ACC112 (cell line): ENCODE measurements at regions not wholly inside any gene's neighbourhood (a gene's known extent, or its start where the extent isn't known, plus 50 kb on each side); places are given as distances from the start of the nearest gene placed in this dataset.
"Not testable (repeated sequence)": the region's sequence is repeated elsewhere in the genome, so short reads cannot be mapped to it uniquely, and the experiment has no call there.

Source experiments
- H2AFZ ChIP-seq: fragments of 200-600 bp; sonication (generic); one replicate; pipeline ENCODE4 v1.6.0; 2017; ENCODE audit warnings: antibody characterized with exemption, low read length; ENCODE audit not compliant: unreplicated experiment
- H3K27ac ChIP-seq: fragments of 200-600 bp; sonication (generic); 2 replicates; pipeline ENCODE4 v1.5.1; 2014; ENCODE audit warnings: low read depth, mild to moderate bottlenecking, antibody characterized with exemption, low read length, moderate library complexity
- H3K27me3 ChIP-seq: fragments of 200-600 bp; sonication (generic); 2 replicates; pipeline ENCODE4 v1.6.1; 2014; ENCODE audit warnings: mild to moderate bottlenecking, antibody characterized with exemption, low read length, moderate library complexity, mixed read lengths; ENCODE audit not compliant: insufficient read depth
- H3K36me3 ChIP-seq: fragments of 200-600 bp; sonication (generic); 2 replicates; pipeline ENCODE4 v1.6.1; 2016; ENCODE audit warnings: mild to moderate bottlenecking, antibody characterized with exemption, low read length, moderate library complexity, mixed read lengths; ENCODE audit not compliant: insufficient read depth
- H3K4me1 ChIP-seq: fragments of 200-600 bp; sonication (generic); one replicate; pipeline ENCODE4 v1.6.1; 2016; ENCODE audit warnings: low read length, mixed read lengths; ENCODE audit not compliant: insufficient read depth, unreplicated experiment, control insufficient read depth
- H3K4me3 ChIP-seq: fragments of 200-600 bp; sonication (generic); 2 replicates; pipeline ENCODE4 v1.5.1; 2014; ENCODE audit warnings: mild to moderate bottlenecking, low read depth, low read length
- H3K79me2 ChIP-seq: fragments of 200-600 bp; sonication (generic); one replicate; pipeline ENCODE4 v1.6.0; 2016; ENCODE audit warnings: low read length; ENCODE audit not compliant: control insufficient read depth, unreplicated experiment, insufficient read depth

DNA sequence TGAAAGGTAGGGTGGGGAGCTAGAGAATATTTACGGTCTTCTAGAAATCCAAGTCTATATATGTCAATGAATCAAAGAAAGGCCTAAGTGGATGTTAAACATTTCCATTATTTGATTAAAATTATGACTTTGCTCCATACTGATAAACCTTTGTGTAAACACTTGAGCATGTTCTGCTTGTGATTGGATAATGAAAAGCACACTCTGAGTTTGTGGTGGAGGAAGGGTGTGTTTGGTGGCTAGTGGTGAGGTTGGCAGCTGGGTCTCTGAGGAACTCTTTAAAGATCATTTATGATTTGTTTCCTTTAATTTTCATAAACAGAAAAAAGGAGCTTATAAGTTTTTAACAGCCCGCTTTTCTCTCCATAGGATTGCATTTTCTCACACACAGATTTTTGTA, 84.7 kb downstream of the RFPL4B start:
- peaks cover 17% of the 10 kb centered on the region for H3K4me1 ChIP-seq
- H2AFZ ChIP-seq = no peak overlapping the region
- no peaks in the 10 kb centered on the region for H3K27me3 ChIP-seq
- no peaks in the 10 kb centered on the region for H3K36me3 ChIP-seq
- no peaks in the 10 kb centered on the region for H3K79me2 ChIP-seq
- H3K27ac ChIP-seq = no peak overlapping the region
- H3K4me3 ChIP-seq = no peak overlapping the region

DNA sequence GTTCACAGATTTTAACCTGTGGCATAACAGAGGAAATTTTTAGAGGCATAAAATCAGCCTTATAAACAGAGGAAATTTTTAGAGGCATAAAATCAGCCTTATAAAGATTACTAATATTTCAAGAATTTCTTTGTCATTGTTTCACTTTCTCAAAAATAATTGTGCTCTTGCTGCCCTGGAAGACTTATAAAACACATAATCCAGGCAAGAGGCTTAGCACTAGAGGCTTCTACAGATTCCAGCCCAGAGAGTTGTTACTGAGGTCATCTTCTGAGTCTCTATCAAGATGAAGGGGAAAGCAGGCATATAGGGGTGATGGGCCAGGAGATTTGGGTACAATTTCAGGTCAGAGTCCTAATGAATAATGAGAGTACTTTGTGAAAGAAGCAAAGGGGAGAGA, 85.7 kb downstream of the RFPL4B start:
- H3K27ac ChIP-seq = no peak overlapping the region
- no peaks in the 10 kb centered on the region for H3K27me3 ChIP-seq
- H2AFZ ChIP-seq = peak overlapping the region; percentile 73
- H3K4me1 ChIP-seq = peaks cover 28% of the 10 kb centered on the region
- H3K4me3 ChIP-seq = no peak overlapping the region
- H3K36me3 ChIP-seq = no peaks in the 10 kb centered on the region
- no peaks in the 10 kb centered on the region for H3K79me2 ChIP-seq

DNA sequence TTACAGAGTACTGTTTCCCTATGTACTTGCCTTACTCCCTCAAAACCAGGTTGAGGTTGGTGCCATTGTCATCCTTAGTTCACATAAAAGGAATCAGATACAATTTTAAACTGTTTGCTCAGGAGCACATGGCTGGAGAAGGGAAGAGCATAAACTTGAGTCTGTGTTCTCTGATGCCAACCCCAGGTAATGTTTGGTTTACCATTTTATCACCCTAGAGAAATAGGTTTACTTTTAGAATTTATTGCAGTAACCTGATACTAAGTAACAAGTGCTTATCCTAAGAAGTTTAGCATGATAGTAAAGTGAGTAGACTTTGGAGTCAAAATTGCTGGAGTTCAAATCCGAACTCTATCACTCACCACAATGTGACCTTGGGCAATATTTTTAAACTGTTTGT, 86.3 kb downstream of the RFPL4B start:
- Histone ChIP-seq H2AFZ (no peak overlapping the region), H3K4me3 (no peak overlapping the region), H3K27me3 (no peaks in the 10 kb centered on the region), H3K36me3 (no peaks in the 10 kb centered on the region), H3K79me2 (no peaks in the 10 kb centered on the region), H3K4me1 (peaks cover 28% of the 10 kb centered on the region), H3K27ac (no peak overlapping the region)

- H3K27me3 ChIP-seq = no peaks in the 10 kb centered on the region
- no peak overlapping the region for H3K4me3 ChIP-seq
- no peaks in the 10 kb centered on the region for H3K36me3 ChIP-seq
- H3K4me1 ChIP-seq = peaks cover 35% of the 10 kb centered on the region
- H2AFZ ChIP-seq = no peak overlapping the region
- H3K27ac ChIP-seq = no peak overlapping the region
- H3K79me2 ChIP-seq = no peaks in the 10 kb centered on the region
Observed at GRCh38 chr6:112434896-112435435, 87.8 kb downstream of the RFPL4B start.

GRCh38 chr6:112437058-112437457, 89.9 kb downstream of the RFPL4B start:
- no peak overlapping the region for H2AFZ ChIP-seq
- H3K36me3 ChIP-seq = no peaks in the 10 kb centered on the region
- H3K4me3 ChIP-seq = no peak overlapping the region
- H3K79me2 ChIP-seq = no peaks in the 10 kb centered on the region
- no peaks in the 10 kb centered on the region for H3K27me3 ChIP-seq
- no peak overlapping the region for H3K27ac ChIP-seq
- H3K4me1 ChIP-seq = peaks cover 51% of the 10 kb centered on the region

GRCh38 chr6:112439010-112439409, 91.9 kb downstream of the RFPL4B start:
- H3K4me1 ChIP-seq = peaks cover 50% of the 10 kb centered on the region
- H3K27ac ChIP-seq = no peak overlapping the region
- no peak overlapping the region for H3K4me3 ChIP-seq
- H3K27me3 ChIP-seq = no peaks in the 10 kb centered on the region
- no peak overlapping the region for H2AFZ ChIP-seq
- no peaks in the 10 kb centered on the region for H3K36me3 ChIP-seq
- no peaks in the 10 kb centered on the region for H3K79me2 ChIP-seq

DNA sequence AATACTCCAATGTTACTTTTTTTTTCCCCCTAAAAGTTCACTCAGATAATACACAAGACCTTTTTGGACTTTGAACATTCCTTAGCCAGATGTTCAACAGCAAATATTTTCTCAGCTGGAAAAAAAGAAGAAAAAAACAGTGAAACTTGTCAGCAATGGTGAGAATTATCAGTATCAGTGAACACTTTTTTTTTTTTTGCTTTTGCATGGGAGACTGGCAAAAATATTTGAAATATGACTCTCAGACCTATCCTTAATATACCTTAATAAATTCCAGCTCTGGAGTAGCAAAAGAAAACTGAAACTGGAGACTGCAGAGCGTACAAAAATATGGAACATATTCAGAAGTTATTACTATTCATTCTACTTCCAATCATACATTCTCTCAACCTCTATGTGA, 92.3 kb downstream of the RFPL4B start:
- Histone ChIP-seq H3K79me2 (no peaks in the 10 kb centered on the region), H3K4me1 (peaks cover 50% of the 10 kb centered on the region), H3K27ac (no peak overlapping the region), H3K36me3 (no peaks in the 10 kb centered on the region), H2AFZ (no peak overlapping the region), H3K27me3 (no peaks in the 10 kb centered on the region), H3K4me3 (no peak overlapping the region)

DNA sequence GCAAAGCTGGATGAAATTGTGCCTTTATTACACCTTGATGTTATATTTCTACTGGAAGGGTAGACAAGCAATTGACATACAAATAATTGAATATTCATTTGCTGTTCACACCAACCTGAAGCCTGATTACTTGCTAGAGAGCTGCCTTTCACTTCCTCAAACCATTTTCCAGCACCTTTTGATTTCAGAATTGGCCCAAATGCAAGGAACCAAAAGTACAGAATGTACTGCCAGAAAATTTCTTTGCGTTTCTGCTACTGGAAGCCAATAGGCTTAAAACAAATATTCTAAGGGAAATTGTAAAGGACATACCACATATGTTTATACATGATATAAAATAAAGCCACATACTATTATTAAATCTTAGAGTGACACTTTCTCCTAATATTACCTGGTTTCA, 94.5 kb downstream of the RFPL4B start:
- Histone ChIP-seq H2AFZ (peak overlapping the region; percentile 13), H3K36me3 (no peaks in the 10 kb centered on the region), H3K79me2 (no peaks in the 10 kb centered on the region), H3K27me3 (no peaks in the 10 kb centered on the region), H3K4me3 (peak overlapping the region; percentile 45; the same call in 1 of the 2 replicates), H3K27ac (peak overlapping the region; percentile 66), H3K4me1 (peaks cover 45% of the 10 kb centered on the region)

GRCh38 chr6:112443179-112444065, 96.3 kb downstream of the RFPL4B start:
- no peaks in the 10 kb centered on the region for H3K27me3 ChIP-seq
- H3K4me1 ChIP-seq = peaks cover 32% of the 10 kb centered on the region
- no peak overlapping the region for H3K27ac ChIP-seq
- H3K36me3 ChIP-seq = no peaks in the 10 kb centered on the region
- peak overlapping the region; percentile 71 for H2AFZ ChIP-seq
- H3K79me2 ChIP-seq = no peaks in the 10 kb centered on the region
- H3K4me3 ChIP-seq = no peak overlapping the region

GRCh38 chr6:112448786-112449185, 101.7 kb downstream of the RFPL4B start:
- not testable (repeated sequence) for H2AFZ ChIP-seq, H3K4me3 ChIP-seq, H3K36me3 ChIP-seq, H3K79me2 ChIP-seq, H3K27me3 ChIP-seq, H3K27ac ChIP-seq, H3K4me1 ChIP-seq

DNA sequence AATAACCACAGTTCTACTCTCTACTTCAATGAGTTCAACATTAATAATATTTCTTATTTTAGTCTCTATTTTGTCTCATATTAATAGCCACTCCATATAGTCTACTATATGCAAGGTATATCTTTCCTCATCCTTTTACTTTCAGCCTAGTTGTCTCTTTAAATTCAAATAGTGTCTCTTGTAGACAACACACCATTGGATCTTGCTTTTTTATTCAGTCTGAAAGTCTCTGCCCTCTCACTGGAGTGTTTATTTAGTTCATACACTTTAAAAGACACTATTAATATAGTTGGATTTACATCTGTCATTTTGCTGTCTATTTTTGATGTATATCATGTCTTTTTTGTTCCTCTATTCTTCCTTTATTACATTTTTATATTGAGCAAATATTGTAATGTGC, 103.5 kb downstream of the RFPL4B start:
- Histone ChIP-seq H3K27ac (no peak overlapping the region), H3K4me1 (no peaks in the 10 kb centered on the region), H3K4me3 (no peak overlapping the region), H3K27me3 (no peaks in the 10 kb centered on the region), H2AFZ (no peak overlapping the region), H3K36me3 (no peaks in the 10 kb centered on the region), H3K79me2 (no peaks in the 10 kb centered on the region)
